ENCODE measurements at regions not wholly inside any gene's neighbourhood (a gene's known extent, or its start where the extent isn't known, plus 50 kb on each side); places are given as distances from the start of the nearest gene placed in this dataset.
"Not testable (repeated sequence)": the region's sequence is repeated elsewhere in the genome, so short reads cannot be mapped to it uniquely, and the experiment has no call there.

- no peak for DNase-seq
Observed at GRCh38 chr7:56206420-56206819, 90.2 kb upstream of the NUPR2 start.

DNA sequence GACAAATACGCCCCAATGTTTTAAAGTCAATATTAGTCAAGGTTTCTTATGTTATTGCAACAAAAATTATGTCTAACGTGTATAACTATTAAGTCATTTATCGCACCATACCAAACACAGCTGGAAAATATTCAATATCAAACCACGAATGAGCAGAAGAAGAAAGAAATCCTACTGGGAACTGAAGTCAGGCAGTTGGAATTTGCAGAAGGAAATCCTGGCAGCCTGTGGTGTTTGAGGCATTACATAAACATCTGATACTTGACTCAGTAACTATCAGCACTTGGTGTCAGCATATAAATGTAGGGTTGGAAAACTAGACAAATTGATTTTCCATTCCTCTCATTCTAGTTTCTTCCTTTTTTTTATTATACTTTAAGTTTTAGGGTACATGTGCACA is 83.4 kb upstream of the NUPR2 start:
- no peak for DNase-seq

- DNase-seq: not testable (repeated sequence)
Observed at GRCh38 chr7:56196195-56196594, 80.0 kb upstream of the NUPR2 start.

DNA sequence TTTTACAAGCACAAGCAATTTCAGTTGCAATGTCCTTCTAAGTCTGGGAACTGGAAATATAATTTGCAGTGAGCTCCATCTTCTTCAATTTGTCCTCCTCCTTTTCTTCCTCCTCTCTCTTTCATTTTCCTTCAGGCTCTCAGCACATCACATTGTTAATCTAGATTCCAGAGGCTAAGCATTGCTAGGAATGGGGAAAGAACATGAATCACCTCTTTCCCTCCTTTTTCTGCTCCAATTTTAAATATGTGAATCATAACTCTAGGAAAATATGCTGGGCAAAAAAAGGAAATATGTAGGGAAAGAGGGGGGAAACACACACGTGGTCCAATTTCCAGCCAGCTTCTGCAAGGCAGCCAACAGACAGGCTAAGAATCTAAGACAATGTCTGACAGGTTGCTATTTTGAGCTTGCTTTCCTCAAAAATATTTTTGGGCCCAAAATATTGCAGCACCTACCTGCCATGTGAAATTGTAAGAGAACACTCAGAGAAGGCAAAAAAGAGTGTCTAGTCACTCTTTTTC is 72.7 kb upstream of the NUPR2 start:
- DNase-seq: no peak

- no peak for DNase-seq
Observed at GRCh38 chr7:56188376-56188775, 72.2 kb upstream of the NUPR2 start.

- no peak for DNase-seq
Observed at GRCh38 chr7:56181010-56181409, 64.8 kb upstream of the NUPR2 start.

DNA sequence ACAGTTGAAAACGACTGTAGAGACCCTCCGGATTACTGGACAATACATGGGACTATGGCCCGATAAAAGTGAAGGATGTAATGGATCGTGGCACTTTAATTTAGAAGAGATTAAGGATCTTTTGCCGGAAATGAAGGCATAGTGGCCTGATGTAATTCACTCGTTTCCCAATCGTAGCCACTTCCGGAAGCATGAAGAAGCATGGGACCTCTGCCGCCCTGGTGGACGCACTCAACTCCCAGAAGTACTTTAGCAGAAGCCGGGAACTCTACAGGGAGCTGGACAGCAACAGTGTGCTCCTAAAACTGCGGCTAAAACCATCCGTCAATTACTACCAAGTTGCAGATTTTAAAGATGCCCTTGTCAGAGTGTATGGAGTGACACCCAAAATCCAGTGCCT is 59.6 kb upstream of the NUPR2 start:
- no peak for DNase-seq

DNA sequence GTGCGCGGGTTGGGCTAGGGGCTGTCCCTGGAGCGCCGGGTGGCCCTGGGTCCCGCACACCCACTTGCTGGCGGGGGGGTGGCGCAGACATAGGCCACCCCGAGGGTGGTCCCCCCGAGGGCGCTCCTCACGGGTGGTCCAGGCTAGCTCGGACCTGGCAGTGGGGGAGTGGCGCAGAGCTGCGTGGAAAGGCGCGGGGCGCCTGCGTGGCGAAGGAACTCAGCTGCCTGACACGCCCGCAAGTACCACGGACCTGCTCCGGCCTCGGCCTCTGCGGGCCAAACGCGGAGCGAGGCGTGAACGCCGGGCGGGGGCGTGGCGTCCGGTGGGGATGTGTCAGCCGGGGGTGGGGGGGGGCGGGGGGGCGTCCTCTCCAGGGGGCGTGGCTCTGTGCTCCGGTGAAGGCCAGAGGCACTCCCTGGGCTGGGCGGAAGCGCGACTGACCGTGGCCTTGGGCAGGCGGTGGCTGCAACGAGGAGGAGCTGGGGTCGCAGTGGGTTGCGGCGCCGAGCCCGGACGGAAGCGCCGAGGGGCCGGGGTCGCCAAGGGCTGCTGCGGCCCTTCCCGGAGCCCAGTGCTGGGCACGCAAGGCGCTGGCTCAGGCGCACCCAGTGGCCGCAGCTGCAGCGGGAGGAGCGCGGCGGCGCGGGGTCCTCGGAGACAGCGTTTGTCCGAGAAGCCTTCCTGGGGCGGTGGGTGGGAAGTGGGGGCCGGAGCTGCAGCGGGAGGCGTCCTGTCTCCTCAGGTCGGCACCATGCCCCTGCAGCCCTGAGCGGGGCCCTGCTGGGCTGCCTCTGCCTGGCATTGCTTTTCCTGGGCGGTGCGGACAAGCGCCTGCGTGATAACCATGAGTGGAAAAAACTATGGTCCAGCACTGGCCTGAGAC is 58.9 kb upstream of the NUPR2 start:
- no peak for DNase-seq

- no peak for DNase-seq
Observed at GRCh38 chr7:56174346-56174874, 58.2 kb upstream of the NUPR2 start.
